HG03565 (cell line): ENCODE measurements at regions not wholly inside any gene's neighbourhood (a gene's known extent, or its start where the extent isn't known, plus 50 kb on each side); places are given as distances from the start of the nearest gene placed in this dataset.
"Not testable (repeated sequence)": the region's sequence is repeated elsewhere in the genome, so short reads cannot be mapped to it uniquely, and the experiment has no call there.

Experiments
- ATAC-seq: cut with Tn5 transposase; IDR thresholded peaks from one replicate; pipeline ENCODE4 v1.9.1; 2021; ENCODE audit warnings: mild to moderate bottlenecking, moderate library complexity; ENCODE audit not compliant: unreplicated experiment

DNA sequence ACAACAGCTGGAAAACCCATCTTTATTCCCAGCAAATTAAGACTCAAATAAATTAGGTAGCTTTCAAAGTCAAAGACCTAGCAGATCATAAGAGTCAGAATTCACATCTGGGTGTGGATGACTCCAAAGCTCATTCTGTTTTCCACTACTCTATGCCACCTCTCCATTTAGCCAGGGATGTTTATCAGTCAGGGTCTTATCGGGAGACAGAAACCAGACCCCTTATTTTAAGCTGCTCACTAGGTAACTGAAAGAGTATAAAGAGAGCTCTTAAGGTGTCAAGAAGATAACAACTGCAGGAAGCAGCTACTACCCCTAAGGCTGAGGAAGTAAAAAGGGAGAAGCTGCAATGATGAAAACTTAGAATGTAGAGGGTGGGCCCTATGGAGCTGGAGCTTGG, 333.7 kb upstream of the KLF3 start:
- ATAC-seq, result no peak

DNA sequence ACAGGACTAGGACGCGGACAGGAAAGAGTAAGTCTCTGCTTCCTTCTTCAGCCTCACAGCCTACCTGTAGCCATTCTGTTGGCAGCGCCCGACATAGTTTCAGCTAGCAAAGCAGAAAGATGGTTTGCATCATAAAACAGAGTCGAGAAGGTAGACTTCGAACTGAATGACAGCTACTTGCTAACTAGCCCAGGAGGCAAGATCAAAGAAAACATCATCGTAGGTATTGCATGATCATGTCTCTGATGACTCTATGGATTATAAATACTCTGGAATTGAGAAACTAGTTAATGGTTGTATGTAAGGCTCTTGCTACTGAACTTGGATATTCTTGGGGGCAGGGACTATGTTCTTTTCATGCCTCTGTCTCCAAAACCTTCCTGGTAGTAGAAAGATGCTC, 333.1 kb upstream of the KLF3 start:
- ATAC-seq, result no peak

DNA sequence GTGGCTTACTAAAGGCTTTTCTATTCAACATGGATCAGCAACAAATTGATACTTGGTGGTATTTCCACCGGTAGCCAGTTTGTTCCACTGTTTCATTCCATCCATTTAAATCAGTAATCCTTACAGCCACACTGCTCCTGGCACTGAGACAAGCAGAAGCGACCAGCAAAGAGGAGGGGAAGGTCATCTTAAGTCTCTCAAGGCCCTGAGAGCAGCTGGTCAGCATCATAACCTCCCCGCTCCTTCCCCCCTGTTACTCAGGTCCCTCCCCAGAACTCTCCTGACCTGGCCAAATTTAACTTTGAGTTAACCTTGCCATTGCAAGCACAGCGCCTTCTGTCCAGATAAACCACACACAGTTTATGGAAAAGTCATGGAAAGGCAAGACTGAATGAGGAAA, 331.3 kb upstream of the KLF3 start:
- ATAC-seq, result no peak

DNA sequence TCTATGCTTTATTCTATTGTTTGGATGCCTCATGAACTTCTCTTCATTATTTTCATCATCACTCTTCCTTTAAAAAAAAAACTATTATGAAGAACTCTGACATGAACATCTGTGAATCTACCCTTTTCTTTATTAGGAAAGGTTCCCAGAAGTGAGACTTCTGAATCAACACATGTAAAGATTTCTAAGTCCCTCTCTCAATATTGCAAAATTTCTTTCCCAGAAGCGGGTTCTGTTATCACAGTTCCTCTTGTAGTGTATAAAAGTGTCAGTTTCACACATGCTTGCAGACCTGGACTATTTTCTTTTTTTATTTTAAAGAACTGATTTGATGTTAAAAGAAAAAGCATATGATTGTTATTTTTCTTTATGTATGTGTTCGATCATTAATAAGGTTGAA, 330.8 kb upstream of the KLF3 start:
- no peak for ATAC-seq

DNA sequence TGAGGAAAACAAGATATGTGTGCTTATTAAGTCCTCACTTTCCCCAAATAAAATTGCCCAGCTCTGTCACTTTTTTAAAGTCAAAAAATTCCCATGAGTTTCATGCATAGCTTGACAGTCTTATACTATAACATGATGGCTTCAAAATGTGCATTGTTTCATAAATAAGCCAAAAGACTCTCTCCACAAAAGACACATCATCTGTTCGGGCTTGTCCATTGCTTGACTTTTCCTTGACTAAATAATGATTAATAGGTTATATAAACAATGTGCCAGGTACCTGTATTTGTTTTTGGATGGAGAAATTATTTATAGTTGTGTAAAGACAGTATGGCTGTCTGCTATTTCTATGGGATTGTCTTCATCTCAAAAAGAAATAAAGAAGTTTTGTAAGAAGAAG, 329.2 kb upstream of the KLF3 start:
- no peak for ATAC-seq

DNA sequence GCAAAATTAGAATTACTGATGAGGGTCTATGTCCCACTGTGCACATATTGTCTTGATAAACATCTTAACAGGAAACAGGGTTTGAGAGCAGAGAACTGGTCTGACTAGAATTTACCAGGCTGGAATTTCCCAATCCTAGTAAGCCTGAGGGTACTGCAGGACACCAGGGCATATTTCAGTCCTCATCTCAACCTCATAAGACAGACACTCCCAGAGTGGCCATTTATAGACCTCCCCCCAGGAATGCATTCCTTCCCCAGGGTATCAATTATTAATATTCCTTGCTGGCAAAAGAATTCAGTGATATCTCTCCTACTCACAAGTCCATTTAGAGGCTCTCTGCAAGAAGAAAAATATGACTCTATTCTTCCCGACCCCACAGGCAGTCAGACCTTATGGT, 325.1 kb upstream of the KLF3 start:
- not testable (repeated sequence) for ATAC-seq

DNA sequence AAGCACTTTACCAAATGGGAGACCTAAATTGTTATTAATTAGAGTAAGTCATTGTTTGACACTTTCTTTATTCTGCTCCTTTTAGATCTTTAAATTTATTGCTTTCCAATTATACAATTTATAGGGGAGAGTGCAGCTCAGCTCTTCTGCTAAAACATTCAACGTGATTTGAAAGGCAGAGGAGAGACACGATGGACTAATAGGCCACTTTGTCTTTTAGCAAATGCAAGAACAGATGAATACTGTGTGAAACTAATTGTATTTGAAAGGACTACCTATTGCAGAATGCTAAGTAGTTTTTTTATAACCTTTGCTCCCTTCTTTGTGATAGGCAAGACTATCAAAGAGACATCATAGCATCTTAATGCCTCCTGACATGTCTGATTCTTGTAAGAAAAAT, 320.4 kb upstream of the KLF3 start:
- ATAC-seq, result no peak

DNA sequence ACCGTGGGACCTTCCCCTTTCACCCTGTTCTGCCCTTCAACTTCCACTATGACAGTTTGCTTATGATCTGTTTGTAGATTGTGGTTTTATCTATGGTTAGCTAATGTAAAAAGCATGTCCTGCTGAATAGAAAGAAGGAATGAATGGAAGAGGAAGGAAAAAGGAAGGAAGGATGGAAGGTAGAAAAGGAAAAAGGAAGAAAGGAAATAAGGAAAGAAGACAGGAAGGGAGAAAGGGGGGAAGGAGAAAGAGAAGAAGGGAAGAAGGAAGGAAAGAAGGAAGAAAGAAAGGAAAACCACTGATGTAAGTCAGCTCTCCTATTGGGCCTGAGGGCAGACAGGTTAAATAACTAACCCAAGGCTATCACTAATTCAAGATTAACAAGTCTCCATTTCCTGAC, 319.1 kb upstream of the KLF3 start:
- no peak for ATAC-seq

DNA sequence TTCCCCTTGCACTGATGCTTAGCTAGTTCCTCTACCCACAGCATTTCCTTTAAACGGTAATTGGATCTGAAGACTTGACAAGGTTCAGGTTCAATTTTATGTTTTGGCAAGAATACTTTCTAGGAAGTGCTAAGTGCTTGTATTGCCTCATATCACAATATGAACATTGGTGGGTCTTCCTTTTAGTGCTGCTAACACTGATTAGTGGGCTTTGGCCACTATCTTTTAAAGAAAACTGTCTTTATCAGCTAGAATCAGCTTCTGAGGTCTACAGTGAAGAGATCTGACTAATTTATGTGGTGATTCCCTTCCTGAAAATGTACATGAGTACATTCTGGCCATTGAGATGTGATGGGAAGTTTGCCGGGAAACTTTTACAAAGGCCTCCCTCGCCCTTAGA, 316.7 kb upstream of the KLF3 start:
- ATAC-seq, result no peak

DNA sequence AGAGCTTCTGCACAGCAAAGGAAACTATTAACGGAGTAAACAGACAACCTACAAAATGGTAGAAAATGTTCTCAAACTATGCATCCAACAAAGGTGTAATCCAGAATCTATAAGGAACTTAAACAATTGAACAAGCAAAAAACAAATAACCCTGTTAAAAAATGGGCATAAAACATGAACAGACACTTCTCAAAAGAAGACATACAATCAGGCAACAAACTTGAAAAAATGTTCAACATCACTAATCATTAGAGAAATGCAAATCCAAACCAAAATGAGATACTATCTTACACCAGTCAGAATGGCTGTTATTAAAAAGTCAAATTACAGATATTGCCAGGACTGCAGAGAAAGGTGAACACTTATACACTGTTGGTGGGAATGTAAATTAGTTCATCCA, 309.6 kb upstream of the KLF3 start:
- no peak for ATAC-seq

DNA sequence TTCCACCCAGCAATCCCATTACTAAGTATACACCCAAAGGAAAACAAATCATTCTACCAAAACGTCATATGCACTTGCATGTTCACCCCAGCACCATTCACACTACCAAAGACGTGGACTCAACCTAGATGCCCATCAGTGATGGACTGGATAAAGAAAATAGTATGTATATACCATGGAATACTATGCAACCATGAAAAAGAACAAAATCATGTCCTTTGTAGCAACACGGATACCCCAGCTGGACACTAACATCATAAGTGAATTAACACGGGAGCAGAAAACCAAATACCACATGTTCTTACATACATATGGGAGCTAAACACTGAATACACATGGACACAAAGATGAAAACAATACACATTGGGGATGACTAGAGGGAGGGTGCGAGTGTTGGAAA, 309.1 kb upstream of the KLF3 start:
- ATAC-seq, result no peak

DNA sequence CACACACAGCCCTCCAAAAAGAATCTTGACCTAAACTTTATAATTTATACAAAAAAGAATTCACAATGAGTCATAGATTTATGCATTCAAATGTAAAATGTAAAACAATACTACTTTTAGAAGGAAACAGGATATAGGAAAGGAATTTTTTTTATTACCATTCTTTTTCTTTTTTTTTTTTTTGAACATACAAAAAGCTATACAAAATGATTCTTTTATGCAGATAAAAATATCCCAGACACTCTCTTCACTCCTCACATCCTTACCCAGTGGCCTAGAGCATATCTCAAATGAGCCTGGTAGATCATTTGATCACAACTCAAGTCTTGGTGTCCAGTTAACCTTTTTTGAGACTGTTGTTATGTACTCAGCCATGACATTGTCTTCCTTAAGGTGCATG, 307.3 kb upstream of the KLF3 start:
- ATAC-seq, result no peak

DNA sequence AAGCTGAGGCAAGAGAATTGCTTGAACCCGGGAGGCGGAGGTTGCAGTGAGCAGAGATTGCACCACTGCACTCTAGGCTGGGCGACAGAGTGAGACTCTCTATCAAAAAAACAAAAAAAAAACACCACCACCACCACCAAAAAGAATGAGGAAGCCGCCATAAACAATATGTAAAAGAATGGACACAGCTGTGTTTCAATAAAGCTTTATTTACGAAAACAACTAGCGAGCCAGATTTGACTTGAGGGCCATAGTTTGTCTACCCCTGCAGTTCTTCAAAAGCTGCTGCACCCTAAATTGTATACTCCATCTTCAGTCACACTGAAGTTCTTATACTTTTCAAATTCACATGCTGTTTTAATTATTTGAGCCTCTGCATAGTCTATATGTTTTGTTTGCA, 306.5 kb upstream of the KLF3 start:
- no peak for ATAC-seq

DNA sequence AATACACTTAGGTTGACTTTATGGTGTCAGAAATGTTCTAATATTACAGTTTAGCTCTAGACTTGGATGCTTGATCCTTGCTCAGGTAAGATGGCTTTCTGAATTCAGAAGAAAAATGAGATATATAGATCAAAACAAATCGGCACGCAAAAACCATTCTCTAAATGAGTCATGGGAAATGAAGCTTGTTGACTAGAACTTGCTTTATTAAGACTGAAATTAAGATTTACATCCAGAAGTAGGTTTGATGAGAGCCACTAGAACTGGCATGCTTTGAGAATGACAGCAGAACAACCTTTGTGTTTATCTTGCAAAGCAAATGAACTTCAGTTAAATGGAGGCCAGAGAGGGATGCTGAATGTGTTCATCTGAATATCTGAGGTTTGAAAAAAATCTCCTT, 304.9 kb upstream of the KLF3 start:
- ATAC-seq, result no peak

DNA sequence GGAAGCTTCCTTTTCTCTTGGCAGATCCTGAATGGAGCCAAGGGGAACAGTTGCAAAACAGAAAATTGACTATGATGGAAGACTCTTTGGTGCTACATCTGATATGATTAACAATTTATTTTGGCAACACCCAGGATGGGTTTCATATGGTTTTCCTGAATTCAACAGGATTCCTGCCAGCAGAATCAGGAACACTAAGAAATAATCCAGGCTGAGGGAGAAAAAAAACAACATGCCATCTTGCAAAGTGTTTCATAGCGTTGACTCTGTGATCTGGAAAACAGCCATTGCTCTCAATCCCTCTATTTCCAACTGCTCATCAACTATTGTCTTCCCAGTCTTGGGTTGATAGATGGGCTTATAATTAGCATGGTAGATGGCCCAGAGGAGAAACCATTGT, 303.8 kb upstream of the KLF3 start:
- ATAC-seq, result no peak

DNA sequence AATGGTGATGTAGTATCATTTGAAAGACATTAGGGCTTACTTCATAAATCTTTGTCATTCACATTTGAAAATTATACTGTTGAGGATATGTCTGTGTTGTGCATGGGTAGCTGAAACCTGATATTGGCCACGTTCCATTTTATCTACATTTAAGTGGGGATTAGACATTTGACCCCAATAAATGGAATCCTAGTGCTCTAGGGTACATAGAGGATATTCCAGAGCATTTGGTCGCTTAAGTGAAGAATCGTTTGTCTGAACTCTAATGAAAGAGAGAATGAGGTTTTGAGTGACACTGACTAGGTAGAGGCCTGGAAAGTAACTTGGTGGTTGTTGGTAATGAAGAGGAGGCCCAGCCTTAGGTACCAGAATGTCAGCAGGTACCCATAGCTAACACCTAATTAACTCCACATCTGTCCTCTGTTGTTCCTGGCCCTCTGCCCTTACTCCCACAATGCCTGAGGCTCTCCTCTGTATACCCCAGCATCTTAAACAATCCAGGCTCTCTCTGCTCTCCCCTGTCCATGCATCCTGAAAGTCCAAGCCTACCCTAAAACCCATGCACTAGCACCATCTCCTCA, 299.5 kb upstream of the KLF3 start:
- ATAC-seq, result no peak

DNA sequence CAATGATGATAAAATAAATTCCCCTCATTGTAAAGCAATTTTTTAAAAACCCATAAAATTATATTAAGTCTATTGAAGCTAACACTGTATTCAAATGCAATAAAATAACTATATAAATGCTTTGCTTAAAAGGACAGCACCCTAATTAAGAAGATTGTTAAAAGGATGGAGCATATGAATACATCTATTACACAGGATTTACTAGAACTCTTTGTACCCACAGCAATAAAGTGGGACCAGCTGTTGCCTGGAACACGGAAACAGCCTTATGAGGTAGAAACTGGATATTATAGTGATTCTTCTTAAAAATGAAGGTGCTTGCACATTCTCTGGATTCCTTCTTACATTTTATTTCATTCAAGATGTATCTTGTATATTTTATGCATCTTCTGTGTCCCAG, 298.7 kb upstream of the KLF3 start:
- no peak for ATAC-seq

DNA sequence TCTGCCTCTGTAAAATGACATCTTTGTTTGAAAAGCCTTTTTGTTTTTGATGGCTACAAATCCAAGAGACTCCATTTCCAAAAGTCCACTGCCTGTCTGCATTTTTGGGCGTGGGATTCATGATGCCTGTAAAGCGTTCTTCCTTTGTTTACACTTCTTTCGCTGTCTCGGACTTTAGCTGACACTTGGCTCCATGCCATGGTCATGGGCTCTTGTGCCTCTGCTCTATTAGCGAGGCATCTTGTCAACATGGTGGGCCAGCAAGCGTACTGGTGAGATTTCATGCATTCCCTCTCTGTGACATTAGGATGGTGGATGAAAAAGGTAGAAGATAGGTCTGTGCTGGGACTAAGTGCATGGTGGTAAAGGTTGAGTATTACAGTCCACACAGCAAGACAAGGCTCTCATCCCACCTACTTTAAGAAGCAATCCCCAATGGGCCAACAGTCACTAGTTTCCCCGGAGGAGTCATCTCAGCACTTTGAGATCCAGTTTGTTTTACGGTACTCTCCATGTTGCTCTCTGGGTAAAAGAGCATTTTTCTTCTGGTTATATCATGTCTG, 298.2 kb upstream of the KLF3 start:
- no peak for ATAC-seq

DNA sequence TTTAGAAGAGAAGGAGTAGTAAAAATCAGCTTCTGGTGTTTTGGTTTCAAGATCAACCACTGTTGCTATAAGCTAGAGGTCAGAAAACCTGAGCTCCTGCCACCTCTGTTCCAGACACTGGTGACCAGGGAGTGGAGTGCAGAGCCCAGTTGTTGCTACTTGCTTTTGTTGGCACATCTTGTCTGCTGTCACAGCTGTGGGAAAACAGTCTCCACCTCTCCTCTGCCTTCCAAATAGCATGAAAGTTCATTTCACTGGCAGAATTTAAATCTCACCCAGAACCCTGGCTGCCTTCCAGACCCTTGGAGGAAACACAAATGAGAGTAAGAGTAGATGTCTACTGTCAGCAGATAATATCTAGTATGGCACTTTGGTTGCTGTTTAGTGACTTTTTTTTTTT, 297.5 kb upstream of the KLF3 start:
- ATAC-seq, result no peak

DNA sequence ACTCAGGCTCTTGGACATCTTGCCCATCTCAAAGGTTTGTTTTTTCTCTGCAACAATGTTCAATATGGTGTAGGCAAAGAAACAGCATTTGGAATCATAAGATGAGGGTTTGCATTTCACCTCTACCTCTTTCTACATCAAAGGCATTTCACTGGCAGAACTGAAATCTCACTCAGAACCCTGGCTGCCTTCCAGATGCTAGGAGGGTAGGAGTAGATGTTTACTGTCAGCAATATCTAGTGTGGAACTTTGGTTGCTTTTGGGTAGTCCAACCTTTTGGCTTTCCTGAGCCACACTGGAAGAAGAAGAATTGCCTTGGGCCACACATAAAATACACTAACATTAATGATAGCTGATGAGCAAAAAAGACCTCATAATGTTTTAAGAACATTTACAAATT, 297.0 kb upstream of the KLF3 start:
- ATAC-seq, result no peak

DNA sequence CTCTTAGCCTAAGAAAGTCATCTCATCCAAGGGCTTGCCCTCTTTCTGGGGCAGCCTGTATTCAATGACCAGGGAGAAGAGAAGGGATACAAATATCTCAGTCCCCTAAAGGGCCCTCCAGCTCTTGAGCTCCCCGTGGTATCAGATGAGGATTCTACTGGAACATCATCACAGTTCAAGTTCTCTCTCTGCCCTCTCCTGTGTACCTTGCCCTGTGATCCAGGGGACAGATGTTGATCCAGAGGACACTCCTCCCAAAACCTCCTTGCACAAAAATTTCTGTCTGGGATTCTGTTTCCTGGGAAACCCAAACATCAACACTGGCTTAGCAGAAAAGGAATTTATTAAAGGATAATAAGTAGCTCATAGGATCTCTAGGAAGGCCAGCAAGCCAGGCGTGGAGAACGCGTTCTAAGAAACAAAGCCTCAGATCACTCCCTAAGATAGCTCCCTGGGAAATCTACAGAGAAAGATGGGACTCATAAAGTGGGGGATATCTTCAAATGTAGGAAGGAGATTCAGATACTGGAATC, 296.3 kb upstream of the KLF3 start:
- ATAC-seq, result no peak

DNA sequence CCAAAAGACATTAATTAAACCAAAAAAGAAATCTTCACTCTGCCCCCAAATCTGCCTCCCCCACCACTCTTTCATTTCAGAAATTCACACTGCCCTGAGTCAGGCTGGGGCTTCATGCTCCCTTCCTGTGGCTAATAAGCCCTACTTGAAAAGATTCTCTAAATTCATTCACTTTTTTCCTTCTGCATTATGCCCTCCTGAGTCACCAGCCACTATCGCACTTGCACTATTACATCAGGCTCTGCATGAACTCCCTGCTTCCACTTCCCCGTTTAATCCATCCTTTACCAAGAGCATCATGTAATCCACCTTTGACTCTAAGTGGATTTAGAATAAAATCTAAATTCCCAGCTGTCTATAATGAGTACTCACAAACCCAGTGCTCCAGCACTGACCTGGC, 295.4 kb upstream of the KLF3 start:
- ATAC-seq, result no peak

DNA sequence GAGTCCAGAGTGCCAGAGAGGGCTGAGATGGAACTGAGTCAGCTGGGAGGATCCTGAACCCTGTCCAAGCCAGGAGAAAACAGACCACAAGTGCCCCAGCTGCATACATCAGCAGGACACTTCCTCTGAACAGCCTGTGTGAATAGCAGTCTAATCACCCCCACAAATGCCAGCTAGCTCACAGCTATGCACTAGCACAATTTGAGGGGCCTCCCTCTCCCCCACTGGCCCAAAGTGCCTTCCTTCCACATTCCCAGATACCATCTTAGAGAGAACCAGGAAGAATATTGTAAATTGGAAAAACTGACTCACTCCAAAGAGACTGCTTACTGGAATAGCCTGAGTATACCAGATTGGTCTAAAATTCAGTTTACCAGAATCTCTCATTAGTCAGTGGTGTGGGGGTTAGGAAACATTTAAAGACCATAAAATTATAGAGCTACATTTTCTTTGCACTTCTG, 292.6 kb upstream of the KLF3 start:
- no peak for ATAC-seq
